GM19043 (cell line): ENCODE measurements at regions not wholly inside any gene's neighbourhood (a gene's known extent, or its start where the extent isn't known, plus 50 kb on each side); places are given as distances from the start of the nearest gene placed in this dataset.
A peak's percentile ranks its signal among the peaks of the same experiment; 100 is the strongest.
"Not testable (repeated sequence)": the region's sequence is repeated elsewhere in the genome, so short reads cannot be mapped to it uniquely, and the experiment has no call there.

ENCODE experiments used
- ATAC-seq: cut with Tn5 transposase; IDR thresholded peaks from one replicate; pipeline ENCODE4 v1.9.1; 2021; ENCODE audit warnings: low read depth; ENCODE audit not compliant: unreplicated experiment

- no peak for ATAC-seq
Observed at GRCh38 chr2:219829667-219830352, 202.4 kb downstream of the SLC4A3 start.

- ATAC-seq, result no peak
Observed at GRCh38 chr2:219830353-219830738, 202.9 kb downstream of the SLC4A3 start.

- ATAC-seq, result no peak
Observed at GRCh38 chr2:219831957-219832356, 204.5 kb downstream of the SLC4A3 start.

GRCh38 chr2:219832904-219833303, 205.5 kb downstream of the SLC4A3 start:
- no peak for ATAC-seq

GRCh38 chr2:219835493-219835892, 208.1 kb downstream of the SLC4A3 start:
- ATAC-seq, result no peak

DNA sequence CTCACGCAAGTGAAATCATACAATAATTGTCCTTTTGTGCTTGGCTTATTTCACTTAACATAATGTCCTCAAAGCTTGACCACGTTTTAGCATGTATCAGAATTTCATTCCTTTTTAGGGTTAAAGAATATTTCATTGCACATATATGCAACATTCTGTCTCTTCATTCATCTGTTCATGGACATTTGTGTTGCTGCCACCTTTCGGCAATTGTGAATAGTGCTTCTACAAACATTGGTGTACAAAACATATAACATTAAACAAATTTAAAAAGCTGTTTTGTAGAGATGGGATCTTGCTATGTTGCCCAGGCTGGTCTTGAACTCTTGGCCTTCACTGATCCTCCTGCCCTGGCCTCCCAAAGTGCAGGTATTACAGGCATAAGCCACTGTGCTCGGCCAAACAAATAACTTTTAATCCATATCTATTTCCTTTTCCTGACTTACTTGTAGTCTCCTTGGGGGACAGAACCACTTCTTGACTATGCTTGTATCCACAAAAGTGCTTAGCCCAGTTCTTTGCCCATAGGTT, 209.3 kb downstream of the SLC4A3 start:
- no peak for ATAC-seq

GRCh38 chr2:219844401-219845091, 217.1 kb downstream of the SLC4A3 start:
- peak; percentile 98 for ATAC-seq

DNA sequence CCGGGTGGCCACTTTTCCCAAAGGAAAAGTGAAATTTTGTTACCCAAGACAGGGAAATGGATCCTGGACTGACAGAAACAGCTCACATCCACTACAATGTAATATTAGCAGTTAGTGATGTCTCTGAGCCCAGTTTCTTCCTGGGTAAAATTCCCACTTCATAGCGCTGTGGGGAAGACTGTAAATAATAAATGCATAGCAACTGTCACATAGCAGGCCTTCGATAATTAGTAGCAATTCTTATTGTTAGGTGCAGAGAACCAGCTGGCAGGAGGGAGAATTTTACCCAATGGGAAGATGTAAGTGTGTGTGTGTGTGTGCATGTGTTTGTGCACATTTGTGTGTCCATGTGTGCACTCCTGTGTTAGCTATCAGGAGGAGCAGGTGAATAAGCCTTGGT, 221.5 kb downstream of the SLC4A3 start:
- no peak for ATAC-seq

DNA sequence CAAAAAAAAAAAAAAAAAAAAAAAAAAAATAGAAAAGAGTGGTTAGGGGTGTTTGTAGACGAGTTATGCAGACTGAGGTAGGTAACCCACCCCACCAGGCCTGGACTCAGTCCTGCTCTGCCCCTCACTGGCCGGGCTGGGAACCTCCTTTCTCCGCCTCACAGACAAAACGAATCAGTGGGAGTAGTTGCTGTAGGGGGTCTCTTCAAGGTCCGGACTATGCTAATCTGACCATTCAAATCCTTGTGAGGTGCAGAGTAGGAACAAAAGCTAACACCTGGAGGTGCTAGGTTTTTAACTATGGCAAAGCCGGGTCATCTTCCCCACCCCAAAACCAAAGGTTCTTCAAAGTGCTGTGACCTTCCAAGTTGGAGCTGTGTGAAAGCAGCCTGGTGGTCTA, 223.7 kb downstream of the SLC4A3 start:
- ATAC-seq, result no peak

- no peak for ATAC-seq
Observed at GRCh38 chr2:219851801-219852481, 224.5 kb downstream of the SLC4A3 start.

GRCh38 chr2:219852626-219853025, 225.2 kb downstream of the SLC4A3 start:
- ATAC-seq, result no peak

- no peak for ATAC-seq
Observed at GRCh38 chr2:219856602-219857001, 229.2 kb downstream of the SLC4A3 start.

DNA sequence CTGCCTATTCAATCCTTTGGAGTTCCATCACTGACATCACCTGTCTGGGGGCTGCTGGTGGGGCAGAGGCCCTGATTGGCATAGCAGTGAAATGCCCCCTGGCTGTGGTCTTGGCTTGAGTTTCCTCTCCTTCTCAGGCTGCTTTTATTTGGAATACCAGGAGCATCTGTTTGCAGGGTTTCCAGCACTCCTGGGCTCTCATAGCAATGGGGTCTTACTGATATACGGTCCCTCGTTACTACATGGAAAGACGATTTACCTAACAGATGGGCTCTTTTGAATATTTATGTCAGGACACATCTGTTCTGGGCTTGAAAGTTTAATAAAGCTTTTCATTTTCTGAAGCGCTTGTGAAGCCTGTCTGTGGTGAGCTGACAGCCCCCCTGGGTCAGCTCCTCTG, 230.3 kb downstream of the SLC4A3 start:
- no peak for ATAC-seq

- ATAC-seq, result no peak
Observed at GRCh38 chr2:219861307-219861706, 233.9 kb downstream of the SLC4A3 start.

DNA sequence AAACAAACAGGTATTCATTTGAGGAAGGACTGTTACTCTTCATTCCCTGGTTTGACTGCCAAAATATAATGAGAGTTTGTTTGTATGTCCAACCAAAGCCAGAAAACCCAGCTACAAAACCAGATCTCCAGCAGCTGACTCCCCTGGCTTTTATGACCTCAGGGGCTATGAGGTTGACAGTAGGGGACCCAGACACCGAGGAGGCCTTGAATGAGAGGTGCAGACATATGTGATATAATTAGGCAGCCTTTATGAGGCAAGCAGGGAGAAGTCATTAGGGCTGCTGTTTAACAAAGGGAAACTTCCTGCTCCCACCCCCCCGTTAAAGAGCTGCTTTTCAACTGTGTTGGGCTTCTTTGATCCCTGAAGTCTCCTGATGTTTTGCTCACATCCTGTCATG, 236.7 kb downstream of the SLC4A3 start:
- no peak for ATAC-seq

- ATAC-seq, result no peak
Observed at GRCh38 chr2:219868635-219869034, 241.2 kb downstream of the SLC4A3 start.

- ATAC-seq, result no peak
Observed at GRCh38 chr2:219870041-219870440, 242.6 kb downstream of the SLC4A3 start.

DNA sequence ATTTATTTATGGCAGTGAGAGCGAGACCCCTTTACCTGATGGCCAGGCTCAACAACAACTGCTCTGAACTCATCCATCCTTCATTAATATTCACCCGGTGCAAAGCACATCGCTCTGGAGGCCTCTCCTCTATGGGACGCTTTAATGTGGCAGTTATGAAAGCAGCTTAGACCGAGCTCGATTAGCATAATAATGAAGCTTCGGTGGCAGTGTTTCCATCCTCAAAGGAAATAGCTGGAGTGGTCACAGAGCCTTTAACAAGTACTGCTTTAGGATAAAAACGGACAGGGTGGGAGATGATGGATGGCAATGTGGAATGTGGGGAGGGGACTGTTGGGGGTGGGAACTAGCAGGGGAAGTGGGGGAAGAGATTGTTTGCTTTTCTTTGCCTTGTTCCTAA, 243.9 kb downstream of the SLC4A3 start:
- ATAC-seq, result no peak

- no peak for ATAC-seq
Observed at GRCh38 chr2:219875036-219875435, 247.6 kb downstream of the SLC4A3 start.

DNA sequence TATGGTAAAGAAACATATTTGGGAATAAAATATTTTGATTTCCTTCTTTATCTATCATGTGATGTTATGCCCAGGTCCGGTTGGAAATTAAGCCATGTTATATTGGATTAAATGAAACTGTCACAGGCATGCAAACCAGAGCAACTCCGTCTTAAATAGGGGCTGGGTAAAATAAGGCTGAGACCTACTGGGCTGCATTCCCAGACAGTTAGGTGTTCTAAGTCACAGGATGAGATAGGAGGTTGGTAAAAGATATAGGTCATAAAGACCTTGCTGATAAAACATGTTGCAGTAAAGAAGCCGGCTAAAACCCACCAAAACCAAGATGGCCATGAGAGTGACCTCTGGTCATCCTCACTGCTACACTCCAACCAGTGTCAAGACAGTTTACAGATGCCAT, 248.6 kb downstream of the SLC4A3 start:
- not testable (repeated sequence) for ATAC-seq

DNA sequence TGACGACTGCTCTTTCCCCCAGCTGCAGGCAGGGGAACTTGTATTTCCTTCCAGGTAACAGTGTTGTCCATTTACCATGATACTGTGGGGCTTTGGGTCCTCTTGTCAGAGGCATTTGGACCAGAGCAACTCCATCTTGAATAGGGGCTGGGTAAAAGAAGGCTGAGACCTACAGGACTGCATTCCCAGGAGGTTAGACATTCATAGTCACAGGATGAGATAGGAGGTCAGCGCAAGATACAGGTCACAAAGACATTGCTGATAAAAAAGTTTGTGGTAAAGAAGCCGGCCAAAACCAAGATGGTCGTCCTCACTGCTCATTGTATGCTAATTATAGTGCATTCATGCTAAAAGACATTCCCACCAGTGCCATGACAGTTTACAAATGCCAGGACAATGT, 249.5 kb downstream of the SLC4A3 start:
- ATAC-seq, result no peak

DNA sequence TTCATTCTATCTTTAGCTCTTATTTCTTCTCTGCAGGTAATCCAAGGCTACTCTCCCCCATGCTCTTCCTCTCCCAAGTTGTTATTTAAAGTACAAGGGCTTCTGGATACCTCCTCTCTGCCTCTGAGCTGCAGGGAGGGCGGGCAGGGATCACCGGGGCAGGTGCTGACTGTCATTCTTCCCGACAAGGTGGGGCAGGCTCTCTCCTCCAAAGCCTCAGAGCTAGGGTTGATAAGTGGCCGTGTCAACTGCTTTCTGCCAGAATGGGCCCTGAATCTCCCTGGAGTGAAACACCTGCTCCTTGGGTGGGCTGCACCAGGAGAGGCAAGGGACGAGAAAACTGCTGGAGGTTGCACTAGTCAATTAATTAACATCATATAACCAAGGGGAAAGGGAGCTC, 250.3 kb downstream of the SLC4A3 start:
- ATAC-seq, result no peak
